Right ventricle myocardium inferior (tissue), 1 donor: ENCODE measurements at regions not wholly inside any gene's neighbourhood (a gene's known extent, or its start where the extent isn't known, plus 50 kb on each side); places are given as distances from the start of the nearest gene placed in this dataset.

ENCODE experiments used
- ATAC-seq: fragments of 200-7000 bp; cut with Tn5 transposase; one replicate; pipeline ENCODE4 v1.9.1; 2020; ENCODE audit warnings: mild to moderate bottlenecking, moderate library complexity
- DNase-seq: peaks from one replicate; pipeline ENCODE4 v3.0.0; 2021; ENCODE audit errors: missing footprints
- intact Hi-C: fragments of 100-400 bp; cut with DNase I; formaldehyde crosslinking; loops from one replicate; pipeline ENCODE4 v1.11.0; 2022
- donor health status: DM: no; HTN: yes; CAD: no; lungs with severe emphysema.

DNA sequence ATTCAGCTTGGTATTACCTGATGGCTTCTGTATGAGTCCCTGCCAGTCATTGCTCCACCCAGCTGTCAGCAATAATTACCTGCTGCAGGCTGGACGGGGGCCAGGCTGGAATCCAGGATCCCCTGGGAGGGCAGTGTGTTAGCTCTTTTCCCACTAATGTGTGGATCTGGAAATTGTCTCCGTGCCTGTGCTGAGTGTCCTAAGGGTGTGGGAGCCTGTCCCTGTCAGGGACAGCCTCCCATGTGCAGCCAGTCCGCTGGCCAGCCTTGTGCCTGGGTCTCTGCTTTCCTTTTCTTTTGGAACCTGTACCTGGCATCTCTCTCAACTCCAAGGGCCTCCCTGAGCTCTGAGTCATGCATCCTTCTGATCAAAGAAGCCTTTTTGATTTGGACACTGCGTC, 107.2 kb upstream of the SPRED2 start:
- ATAC-seq (no peak), DNase-seq (no peak)
- intact Hi-C loops, result no loop called here

DNA sequence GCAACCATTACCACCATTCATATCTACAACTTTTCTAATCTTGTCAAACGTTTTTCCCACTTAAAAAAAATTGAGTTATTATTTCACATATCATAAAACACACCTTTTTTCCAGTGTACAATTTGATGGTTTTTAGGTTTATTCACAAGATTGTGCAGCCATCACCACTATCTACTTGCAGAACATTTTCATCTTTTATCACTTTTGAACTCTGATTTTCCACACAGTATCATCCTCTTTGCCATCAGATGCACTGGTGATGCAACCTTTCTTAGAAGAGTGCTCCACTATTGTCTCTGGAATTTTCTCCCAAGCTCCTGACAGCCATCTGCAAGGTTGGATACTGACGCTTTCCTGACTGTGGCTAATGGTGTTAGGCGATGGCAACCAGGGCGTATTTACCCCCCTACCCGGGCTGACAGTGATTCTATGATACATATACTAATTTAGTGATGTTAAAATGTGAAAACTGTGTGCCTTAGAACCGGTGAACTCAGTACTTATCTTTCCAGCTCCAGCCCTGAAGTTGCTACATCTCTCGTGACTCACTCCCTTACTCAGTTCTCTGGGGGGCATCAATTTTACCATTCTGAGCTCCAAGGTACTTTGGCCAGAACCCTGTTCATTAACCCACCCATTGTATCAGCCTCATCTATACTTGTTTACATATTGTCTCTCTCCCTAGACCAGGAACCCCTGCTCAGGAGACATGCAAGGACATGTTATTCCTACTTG, 105.4 kb upstream of the SPRED2 start:
- intact Hi-C loops, result no loop called here

DNA sequence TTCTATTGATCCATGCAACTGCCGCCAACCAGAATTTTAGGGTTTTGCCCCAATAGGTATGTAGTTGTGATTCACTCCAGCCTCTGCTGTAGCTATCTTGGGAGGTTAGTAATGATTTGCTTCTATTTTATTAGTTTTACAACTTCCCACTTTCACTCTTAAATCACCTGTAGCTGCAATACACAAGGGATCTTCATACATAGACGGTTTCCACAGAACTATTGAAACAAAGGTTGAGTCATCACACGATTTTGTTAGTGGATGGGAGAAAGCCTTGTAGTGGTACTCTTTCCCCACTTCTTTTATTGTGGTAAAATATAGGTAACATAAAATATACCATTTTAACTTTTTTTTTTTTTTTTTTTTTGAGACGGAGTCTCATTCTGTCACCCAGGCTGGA, 104.2 kb upstream of the SPRED2 start:
- DNase-seq (no peak), ATAC-seq (no peak)
- intact Hi-C loops, result no loop called here

More for the DNA sequence above, 105.4 kb upstream of the SPRED2 start:
- no peak for ATAC-seq
- no peak for DNase-seq

DNA sequence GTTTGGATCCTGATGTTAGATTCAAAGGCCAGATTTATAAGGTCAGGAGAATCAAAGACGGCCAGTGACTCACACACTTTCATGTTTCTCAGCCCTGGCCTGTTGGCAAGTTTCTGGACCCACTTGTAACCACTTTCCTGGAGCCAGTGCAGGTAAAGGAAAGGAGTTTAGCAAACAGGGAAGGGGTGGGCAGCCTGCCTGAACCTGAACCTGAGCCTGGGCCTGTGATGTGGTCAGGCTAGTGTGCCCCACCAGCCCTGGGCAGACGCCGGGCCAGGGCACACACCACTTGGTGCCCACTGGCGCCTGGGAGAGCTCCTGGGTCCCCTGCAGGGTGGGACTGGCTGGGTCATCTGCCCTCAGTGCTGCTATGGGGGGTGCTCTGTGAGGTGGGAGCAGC, 100.5 kb upstream of the SPRED2 start:
- no peak for DNase-seq
- intact Hi-C loops, result no loop called here
- no peak for ATAC-seq

DNA sequence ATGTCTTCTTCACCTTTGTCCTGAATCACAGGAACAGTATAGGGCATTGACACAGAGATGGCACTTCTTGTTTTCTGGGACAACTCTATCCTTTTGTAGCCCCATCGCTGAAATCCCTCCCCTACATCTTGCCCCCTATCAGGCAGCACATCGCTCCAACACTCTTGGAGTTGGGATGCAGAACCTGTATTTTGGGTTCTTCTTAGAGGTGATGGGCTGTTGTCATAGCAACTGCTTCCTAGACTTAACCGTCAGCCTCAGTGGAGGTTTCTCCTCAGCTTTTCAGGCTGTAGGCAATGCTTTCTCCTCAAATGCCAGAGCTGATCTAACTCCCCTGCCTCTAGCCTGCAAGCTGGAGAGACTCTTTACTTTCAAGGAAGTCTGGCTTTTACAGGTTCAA, 99.9 kb upstream of the SPRED2 start:
- intact Hi-C loops, result no loop called here
- DNase-seq (no peak), ATAC-seq (no peak)

DNA sequence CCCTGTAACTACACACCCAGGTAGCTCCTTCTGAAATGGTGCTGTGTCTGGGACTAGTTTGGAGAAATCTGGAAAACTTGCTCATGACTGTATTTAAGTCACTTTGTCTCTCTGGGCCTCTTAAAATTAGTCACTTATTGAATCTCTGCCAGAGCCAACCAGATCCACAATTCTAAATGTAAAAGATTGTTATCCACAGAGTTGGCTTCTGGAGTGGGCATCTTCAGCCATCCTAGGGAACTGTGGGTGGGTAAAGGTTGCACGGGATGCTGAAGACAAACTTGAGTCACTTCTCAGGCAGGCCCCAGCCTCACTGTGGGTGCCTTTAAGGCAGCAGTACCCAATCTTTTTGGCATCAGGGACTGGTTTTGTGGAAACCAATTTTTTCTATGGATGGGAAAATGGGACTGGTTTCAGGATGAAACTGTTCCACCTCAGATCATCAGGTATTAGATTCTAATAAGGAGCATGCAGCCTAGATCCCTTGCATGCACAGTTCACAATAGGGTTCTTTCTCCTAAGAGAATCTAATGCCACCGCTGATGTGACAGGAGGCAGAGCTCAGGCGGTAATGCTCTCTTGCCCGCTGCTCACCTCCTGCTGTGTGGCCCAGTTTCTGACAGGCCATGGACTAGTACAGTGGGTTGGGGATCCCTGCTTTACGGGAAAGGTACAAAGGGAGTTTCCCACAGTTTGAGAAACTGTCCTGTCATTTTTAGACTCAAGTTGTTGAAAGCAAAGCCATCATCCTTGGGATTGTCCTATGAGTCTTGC, 98.3 kb upstream of the SPRED2 start:
- DNase-seq, result no peak
- ATAC-seq, result no peak
- intact Hi-C loops, result no loop called here

DNA sequence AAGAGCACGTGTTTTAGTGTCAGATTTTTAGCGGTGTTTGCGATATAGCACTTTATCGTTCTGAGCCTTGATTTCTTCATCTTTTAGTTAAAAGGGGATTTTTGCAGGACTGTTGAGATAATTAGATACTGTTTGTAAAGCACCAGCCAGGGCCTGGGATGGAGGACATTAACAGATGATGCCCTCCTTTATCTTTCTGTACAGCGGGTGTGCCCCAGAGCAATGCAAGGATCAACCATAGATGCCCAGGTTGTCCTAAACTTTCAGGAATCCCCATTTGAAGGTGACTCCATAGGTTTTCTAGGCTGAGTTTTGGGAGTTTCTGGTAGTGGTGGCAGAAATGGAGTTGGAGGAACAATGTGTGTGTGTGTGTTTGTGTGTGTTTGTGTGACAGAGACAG, 97.0 kb upstream of the SPRED2 start:
- ATAC-seq (no peak), DNase-seq (no peak)
- intact Hi-C loops, result no loop called here

DNA sequence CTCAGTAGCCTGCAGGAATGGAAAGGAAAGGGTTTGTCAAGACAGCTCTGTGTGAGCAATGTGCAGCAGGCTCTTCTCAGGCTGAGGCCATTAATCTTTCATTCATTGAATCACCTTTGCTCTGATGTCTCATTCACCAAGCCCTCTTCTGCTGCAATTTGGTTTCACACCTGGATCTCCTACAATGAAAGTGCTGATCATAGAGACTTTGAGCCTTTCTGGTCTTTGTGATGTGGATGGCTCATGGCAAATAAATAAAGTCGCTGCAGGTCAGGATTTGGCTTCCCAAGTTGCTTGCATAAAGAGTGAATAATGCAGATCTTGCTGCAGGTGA, 95.8 kb upstream of the SPRED2 start:
- intact Hi-C loops, result no loop called here
- ATAC-seq, result no peak
- DNase-seq, result no peak

DNA sequence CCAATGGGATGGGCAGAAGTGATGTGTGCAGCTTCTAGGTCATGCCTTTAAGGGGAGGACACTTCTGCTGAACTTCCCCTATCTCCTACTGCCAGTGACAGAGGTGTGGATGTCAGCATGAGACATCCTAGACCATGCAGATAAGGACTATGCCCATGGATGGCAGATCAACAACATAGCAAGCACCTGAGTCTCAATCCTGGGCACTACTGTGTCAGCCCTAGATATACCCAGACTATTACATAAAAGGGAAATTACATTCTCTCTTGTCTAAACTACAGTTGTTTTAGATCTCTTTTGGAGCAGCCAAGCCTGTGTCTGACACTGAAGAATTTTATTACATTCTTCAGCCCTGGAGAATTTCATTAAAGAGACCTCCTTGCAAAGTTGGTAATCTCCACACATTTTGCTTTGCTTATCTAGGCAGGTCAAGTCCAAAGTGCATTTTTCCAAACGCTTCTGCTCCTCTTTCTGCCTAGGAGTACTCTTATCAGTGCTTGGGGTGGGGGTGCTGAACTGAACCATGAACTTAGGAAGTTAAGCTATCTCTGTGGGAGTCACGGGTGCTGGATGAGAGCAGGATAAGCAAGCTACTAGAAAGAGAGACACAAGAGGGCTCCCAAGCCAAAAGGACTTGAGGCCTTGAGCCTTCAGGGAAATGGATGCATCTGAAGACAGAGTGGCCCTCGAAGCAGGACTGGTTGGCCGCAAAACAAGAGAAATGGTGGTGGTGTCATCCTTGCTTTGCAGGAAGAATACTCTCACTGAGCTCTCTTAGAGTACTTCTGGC, 95.2 kb upstream of the SPRED2 start:
- DNase-seq (no peak), ATAC-seq (no peak)
- intact Hi-C loops, result no loop called here

DNA sequence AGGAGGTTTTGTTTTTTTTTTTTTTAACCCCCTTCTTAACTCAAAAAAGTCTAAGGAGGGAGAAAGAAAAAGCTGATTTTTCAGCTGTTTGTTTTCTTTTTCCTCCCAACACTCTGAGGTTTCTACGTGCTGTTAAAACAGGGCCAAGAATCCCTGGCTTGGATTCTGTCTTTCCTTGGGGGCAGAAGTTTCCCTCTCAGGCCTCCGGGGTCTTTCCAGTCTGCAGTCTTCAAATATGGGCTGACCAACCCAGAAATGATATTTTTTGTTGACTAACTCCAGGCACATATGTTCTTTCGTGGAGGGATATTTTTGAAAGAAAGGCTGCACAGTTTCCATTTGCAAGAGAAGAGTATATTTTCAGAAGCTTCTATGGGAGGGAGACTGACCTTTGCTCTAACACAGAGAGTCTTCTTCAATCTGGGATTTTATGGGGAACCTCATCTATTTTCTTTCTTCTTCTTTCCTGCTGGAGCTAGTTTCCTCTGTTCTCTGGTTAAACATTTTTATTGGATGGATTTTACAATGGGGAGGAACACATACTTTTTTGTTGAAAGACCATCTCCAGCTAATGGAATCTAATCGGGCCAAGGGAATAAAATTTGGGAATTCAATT, 93.3 kb upstream of the SPRED2 start:
- intact Hi-C loops, result no loop called here
- no peak for ATAC-seq
- DNase-seq, result no peak

DNA sequence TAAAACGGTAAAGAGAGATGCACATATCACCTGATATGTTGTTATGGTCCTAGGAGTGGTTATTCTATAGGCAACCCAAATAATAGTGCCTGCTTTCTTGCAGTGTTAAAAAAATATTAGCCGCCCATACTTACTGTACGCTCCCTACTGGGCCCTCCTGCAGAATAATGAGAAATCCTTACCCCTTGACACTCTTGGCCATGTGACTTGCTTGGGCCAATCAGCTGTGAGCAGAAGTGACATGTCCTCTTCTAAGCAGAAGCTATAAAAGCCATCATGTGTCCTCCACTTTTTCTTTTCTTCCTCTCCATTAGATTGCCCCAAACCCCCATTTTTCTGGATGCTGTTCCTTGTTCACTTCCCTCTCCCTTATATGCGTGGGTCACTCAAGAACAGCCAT, 90.5 kb upstream of the SPRED2 start:
- ATAC-seq (no peak), DNase-seq (no peak)
- intact Hi-C loops, result no loop called here

DNA sequence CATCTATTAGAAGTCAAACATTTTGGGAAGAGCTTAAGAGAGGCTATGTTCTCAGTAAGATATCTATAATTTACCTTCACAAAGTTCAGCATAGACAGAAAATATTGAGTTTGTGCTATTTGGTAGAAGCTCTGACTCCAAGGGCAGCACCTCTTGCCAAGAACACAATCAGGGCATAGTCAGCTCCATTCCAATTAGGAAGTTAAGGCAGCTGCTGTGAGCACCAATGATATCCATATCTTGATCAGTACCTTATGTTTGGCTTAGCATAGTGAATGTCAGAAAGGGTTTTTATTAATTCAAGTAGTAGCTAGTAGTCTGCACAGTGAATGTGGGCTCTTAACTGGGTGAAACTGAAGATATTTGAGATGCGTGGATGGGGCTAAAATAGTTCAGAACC, 86.4 kb upstream of the SPRED2 start:
- intact Hi-C loops, result no loop called here
- no peak for ATAC-seq
- no peak for DNase-seq

DNA sequence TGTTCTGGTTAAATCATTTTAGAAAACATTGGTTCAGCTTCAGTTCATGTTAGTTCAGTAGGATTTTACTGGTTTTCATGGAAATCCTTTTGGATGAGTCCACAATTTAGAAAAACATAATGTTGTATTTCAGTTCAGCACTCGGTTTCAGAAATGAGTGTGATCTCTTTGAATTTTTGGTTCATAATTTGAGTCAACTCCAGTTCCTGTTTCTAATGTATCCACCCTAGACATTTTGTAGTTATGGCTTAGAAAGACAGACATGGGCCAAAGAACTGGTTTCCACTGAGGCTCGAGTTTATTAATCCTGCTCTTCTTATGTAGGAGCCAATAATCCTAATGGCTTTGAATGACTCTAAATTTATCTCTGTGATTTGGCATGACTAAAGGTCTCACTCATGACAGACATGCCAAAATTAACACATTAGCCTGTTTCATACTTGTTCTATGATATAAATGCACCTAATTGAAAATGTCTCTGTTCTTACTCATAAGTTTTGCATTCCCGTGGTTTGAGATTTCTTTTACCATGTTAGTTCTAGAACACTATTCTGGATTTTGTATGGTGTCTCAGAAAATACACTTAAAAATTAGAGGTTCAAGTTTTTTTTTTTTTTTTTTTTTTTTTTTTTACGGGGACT, 82.3 kb upstream of the SPRED2 start:
- DNase-seq, result no peak
- no peak for ATAC-seq
- intact Hi-C loops, result no loop called here

DNA sequence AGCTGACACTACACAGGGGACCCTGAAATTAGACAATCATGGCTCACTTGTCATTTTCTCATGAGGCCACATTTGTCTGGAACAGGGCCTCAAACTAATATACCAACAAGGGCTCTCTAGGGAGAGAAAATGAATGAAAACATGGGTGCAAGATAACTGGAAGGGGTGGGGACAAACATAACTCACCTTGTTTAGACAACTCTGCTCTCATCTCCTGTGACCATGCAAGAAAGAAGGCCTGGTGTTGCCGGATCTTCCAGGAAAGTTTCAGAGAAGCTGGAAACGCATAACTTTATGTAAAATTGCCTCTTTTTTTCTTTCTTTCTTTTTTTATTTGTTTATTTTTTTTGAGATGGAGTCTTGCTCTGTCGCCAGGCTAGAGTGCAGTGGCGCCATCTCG, 80.4 kb upstream of the SPRED2 start:
- DNase-seq (no peak), ATAC-seq (no peak)
- intact Hi-C loops, result no loop called here

DNA sequence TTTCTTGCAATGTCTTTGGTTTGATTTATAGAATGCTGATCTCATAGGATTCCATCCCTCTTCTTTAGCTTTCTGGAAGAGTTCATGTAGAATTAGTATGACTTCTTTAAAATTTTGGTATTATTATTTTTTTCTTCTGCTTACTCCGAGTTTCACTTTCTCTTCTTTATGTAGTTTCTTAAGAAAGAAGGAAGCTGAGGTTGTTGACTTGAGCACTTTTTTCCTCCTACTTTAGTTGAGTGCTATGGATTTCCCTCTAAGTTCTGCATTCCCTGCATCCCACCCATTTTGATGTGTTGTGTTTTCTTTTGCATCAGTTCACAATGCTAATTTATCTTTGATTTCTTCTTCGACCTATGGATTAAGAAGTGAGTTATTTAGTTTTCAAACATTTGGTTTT, 78.9 kb upstream of the SPRED2 start:
- DNase-seq (no peak), ATAC-seq (no peak)
- intact Hi-C loops, result no loop called here

DNA sequence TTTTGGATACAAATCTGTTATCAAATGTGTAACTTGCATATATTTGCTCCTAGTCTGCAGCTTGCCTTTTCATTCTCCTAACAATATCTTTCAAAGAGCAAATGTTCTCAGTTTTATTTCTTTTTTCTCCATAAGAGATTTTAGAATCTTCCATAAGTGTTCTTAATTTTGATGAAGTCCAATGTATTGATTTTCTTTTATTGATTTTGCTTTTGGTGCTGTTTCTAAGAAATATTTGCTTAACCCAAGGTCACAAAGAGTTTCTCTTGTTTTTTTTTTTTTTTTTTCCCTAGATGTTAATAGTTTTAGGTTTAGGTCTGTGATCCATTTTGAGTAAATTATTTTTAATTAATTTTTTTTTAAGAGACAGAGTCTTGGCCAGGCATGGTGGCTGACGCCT, 75.8 kb upstream of the SPRED2 start:
- DNase-seq (no peak), ATAC-seq (no peak)
- intact Hi-C loops, result no loop called here

DNA sequence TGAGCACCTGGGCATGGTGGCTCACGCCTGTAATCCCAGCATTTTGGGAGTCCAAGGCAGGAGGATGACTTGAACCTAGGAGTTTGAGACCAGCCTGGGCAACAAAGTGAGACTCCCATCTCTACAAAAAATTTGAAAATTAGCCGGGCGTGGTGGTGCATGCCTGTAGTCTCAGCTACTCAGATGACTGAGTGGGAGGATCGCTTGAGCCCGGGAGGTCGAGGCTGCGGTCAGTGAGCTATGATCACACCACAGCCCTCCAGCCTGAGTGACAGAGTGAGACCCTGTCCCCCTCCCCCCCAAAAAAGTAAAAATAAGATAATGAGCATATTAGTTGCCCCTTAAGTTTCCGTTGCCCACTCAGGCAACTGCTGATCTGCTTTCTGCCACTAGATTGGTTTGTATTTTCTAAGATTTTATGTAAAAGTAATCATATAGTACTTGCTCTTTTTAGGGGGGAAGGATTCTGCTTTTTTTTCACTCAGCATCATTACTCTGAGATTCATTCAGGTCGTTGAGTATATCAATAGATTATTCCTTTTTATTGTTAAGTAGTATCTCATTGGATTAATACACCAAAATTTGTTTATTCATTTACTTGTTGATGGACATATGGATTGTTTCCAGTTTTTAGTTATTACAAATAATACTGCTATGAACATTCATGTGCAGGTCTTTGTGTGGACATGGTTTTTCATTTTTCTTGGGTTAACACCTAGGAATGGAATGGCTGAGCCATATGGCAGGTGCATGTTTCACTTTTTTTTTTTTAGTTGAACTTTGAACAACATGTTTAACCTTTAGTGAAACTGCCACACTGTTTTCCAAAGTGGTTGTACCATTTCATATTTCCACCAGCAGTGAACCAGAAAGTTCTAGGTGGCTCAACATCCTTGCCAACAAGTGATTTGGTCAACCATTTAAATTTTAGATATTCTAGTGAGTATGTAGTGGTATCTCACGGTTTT, 75.0 kb upstream of the SPRED2 start:
- DNase-seq, result no peak
- intact Hi-C loops, result no loop called here
- no peak for ATAC-seq
